HG02759 (cell line): ENCODE measurements at regions not wholly inside any gene's neighbourhood (a gene's known extent, or its start where the extent isn't known, plus 50 kb on each side); places are given as distances from the start of the nearest gene placed in this dataset.

Experiments
- ATAC-seq: cut with Tn5 transposase; IDR thresholded peaks from one replicate; pipeline ENCODE4 v1.9.1; 2021; ENCODE audit warnings: mild to moderate bottlenecking, moderate library complexity; ENCODE audit not compliant: unreplicated experiment

DNA sequence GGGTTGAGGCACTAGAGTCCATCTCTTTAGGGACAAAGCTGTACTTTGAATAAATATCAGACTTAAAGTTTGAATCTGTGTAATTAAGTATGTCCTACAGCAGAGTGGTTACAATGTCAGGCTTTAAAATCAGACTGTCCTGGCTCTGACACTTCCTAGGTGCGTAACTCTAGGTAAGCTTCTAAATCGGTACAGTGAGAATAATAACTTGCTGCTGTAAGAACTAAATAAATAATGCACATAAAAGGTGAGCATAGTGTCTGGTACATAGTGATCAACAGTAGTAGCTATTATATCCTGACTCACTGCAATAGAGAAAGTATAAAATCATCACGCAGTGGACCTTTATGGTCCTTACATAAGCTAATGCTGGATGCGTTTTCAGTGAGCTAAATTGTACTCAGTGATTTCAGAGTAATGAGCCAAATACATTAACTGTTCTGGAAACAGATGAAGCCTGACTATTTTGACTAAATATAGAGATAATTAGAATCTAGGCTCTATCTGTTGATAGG, 72.2 kb upstream of the PDK4 start:
- no peak for ATAC-seq

DNA sequence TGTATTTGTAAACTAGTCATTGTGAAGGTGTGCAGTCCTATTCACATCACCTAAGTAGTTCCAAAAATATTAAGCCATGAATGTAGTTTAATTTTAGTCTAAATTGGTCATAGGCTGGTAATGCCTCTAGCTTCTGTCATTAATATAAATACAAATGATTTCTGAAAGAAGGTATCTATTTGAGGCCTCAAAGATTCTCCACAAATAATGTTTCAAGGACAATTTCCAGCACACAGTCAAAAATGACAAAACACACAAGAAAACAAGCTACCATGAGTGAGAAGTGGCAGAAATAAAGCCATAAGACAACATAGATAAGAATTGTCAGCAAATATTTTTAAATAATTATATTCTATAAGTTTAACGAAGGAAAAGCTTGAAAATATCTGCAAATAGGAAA, 66.7 kb upstream of the PDK4 start:
- no peak for ATAC-seq

DNA sequence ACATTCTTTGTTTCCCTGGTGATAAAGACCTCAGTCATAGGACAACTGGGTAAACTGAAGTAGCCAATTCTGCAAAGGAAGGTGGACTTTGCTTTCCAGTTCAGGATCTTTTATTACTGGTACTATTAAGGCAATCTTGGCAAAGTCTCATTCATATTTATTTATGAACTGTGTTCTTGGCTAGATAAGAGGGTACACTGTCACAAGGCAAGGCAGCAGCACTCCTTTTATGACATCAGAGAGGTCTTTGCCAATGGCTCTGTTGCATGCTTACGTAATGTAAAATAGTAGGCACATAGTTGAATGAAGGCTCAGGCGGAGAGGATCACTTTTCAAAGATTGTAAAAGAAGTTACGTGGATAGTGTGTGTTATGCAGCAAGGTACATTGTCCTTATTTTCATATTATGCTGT, 63.7 kb upstream of the PDK4 start:
- ATAC-seq, result no peak

DNA sequence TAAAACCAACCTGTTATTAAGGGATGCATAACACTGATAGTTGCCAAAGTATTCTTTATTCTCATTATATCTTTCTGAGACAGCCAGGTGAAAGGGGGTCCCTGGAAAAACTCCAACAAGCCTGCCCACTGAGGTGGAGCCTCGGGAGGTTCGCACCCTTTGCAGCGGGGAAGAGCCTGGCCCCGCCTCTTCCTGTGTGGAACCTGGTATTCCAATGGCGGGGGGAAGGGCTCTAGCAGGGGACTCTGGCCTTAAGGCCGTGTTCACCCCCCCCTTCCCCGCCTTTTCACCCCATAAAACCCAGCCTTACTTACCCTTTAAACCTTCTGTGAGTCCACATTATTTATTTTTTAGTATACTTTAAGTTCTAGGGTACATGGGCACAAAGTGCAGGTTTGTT, 62.4 kb upstream of the PDK4 start:
- ATAC-seq, result no peak

DNA sequence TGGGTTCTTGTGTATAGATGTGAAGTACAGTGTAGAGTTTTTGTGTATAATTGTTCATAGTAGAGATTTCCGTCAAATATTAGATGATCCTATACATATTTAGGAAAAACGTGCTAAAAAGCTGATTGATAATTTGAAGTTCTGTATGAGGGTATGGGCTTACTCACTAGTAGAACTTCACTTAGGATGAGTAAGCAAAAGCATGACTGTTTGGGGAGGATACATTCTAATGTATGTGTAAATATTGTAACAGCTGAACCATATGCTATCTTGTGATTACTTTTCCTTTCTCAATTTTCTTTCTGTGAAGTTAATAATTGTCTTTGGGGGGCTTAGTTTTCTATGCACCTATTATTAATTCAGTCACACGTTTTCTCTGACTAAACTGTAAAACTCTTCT, 53.2 kb upstream of the PDK4 start:
- no peak for ATAC-seq

DNA sequence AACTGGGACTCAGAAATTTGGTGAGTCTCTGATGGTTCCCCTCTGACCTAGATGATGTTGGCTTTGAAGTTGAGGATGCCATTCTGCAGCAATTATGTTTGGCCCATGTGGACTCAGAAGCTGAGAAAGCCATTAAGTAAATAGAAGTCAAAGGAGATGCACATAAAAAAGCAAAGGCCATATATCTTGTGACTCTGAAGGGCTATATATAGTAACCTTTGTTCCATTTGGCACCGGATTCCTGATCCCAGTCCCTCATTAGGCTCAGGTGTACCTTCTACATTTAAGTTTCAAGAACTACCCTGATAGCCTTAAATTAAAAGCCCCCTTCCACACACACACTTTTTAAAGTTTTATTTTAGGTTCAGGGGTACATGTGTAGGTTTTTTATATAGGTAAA, 50.0 kb upstream of the PDK4 start:
- ATAC-seq, result no peak
